Skeletal muscle tissue (tissue), 3 donors: ENCODE measurements at regions not wholly inside any gene's neighbourhood (a gene's known extent, or its start where the extent isn't known, plus 50 kb on each side); places are given as distances from the start of the nearest gene placed in this dataset.

ENCODE experiments used
- H3K27ac ChIP-seq: one replicate; pipeline ENCODE4 v1.7.0; 2013; ENCODE audit warnings: mild to moderate bottlenecking, low read depth, low read length, inconsistent platforms
- H3K27me3 ChIP-seq, 3 donors: one replicate each; pipeline ENCODE4 v1.7.0; 2013; ENCODE audit warnings: low read length in 3 of 3; ENCODE audit not compliant: control insufficient read depth in 3 of 3, insufficient read depth in 3 of 3
- H3K36me3 ChIP-seq, 3 donors: one replicate each; pipeline ENCODE4 v1.7.0; 2013; ENCODE audit warnings: low read length in 3 of 3; ENCODE audit not compliant: control insufficient read depth in 3 of 3, insufficient read depth in 3 of 3
- H3K4me1 ChIP-seq, 3 donors: one replicate each; pipeline ENCODE4 v1.7.0; 2013; ENCODE audit warnings: low read length in 3 of 3, mild to moderate bottlenecking in 3 of 3; ENCODE audit not compliant: control insufficient read depth in 3 of 3, insufficient read depth in 3 of 3
- H3K4me3 ChIP-seq, 3 donors: one replicate each; pipeline ENCODE4 v1.7.0; 2013; ENCODE audit warnings: low read length in 3 of 3
- H3K9ac ChIP-seq, 3 donors: one replicate each; pipeline ENCODE4 v1.7.0; 2013; ENCODE audit warnings: low read length in 3 of 3, mild to moderate bottlenecking in 3 of 3, moderate library complexity in 2 of 3, low read depth in 1 of 3
- H3K9me3 ChIP-seq, 3 donors: one replicate each; pipeline ENCODE4 v1.7.0; 2013; ENCODE audit warnings: low read length in 3 of 3; ENCODE audit not compliant: control insufficient read depth in 3 of 3
- donor health status: Osteomylitis.

- no peaks in the 10 kb centered on the region for H3K27me3 ChIP-seq
- no peak overlapping the region for H3K9ac ChIP-seq
- no peaks in the 10 kb centered on the region for H3K4me1 ChIP-seq
- H3K9me3 ChIP-seq, result peaks cover 0 to 5% (median 0%) of the 10 kb centered on the region in 3 donors
- H3K4me3 ChIP-seq, result no peak overlapping the region
- H3K27ac ChIP-seq, result no peak overlapping the region
- H3K36me3 ChIP-seq, result no peaks in the 10 kb centered on the region
These were observed 94.0 kb upstream of the STT3B start for GRCh38 chr3:31438742-31439141.

GRCh38 chr3:31439890-31440750 is 92.6 kb upstream of the STT3B start:
- Histone ChIP-seq H3K27me3 (no peaks in the 10 kb centered on the region), H3K4me3 (no peak overlapping the region), H3K36me3 (no peaks in the 10 kb centered on the region), H3K4me1 (no peaks in the 10 kb centered on the region), H3K9ac (no peak overlapping the region), H3K27ac (no peak overlapping the region), H3K9me3 (peaks cover 0 to 5% (median 0%) of the 10 kb centered on the region in 3 donors)

GRCh38 chr3:31440878-31441277 is 91.8 kb upstream of the STT3B start:
- Histone ChIP-seq H3K27me3 (no peaks in the 10 kb centered on the region), H3K4me3 (no peak overlapping the region), H3K4me1 (no peaks in the 10 kb centered on the region)

GRCh38 chr3:31442755-31443154 is 90.0 kb upstream of the STT3B start:
- H3K36me3 ChIP-seq, result no peaks in the 10 kb centered on the region
- no peaks in the 10 kb centered on the region for H3K4me1 ChIP-seq
- H3K27me3 ChIP-seq, result no peaks in the 10 kb centered on the region
- no peak overlapping the region for H3K9ac ChIP-seq
- H3K27ac ChIP-seq, result no peak overlapping the region
- no peaks in the 10 kb centered on the region for H3K9me3 ChIP-seq
- H3K4me3 ChIP-seq, result no peak overlapping the region

More at GRCh38 chr3:31440878-31441277, 91.8 kb upstream of the STT3B start:
- no peak overlapping the region for H3K9ac ChIP-seq
- no peak overlapping the region for H3K27ac ChIP-seq
- H3K36me3 ChIP-seq, result no peaks in the 10 kb centered on the region
- peaks cover 0 to 5% (median 0%) of the 10 kb centered on the region in 3 donors for H3K9me3 ChIP-seq

- no peaks in the 10 kb centered on the region for H3K27me3 ChIP-seq
- no peaks in the 10 kb centered on the region for H3K9me3 ChIP-seq
- no peak overlapping the region for H3K4me3 ChIP-seq
- no peaks in the 10 kb centered on the region for H3K36me3 ChIP-seq
- no peak overlapping the region for H3K9ac ChIP-seq
- no peaks in the 10 kb centered on the region for H3K4me1 ChIP-seq
- no peak overlapping the region for H3K27ac ChIP-seq
These were observed 88.2 kb upstream of the STT3B start for GRCh38 chr3:31444220-31445142.

GRCh38 chr3:31445701-31446100 is 87.0 kb upstream of the STT3B start:
- H3K27me3 ChIP-seq, result no peaks in the 10 kb centered on the region
- no peak overlapping the region for H3K4me3 ChIP-seq
- H3K9me3 ChIP-seq, result no peaks in the 10 kb centered on the region
- H3K27ac ChIP-seq, result no peak overlapping the region
- no peak overlapping the region for H3K9ac ChIP-seq
- H3K4me1 ChIP-seq, result no peaks in the 10 kb centered on the region
- H3K36me3 ChIP-seq, result no peaks in the 10 kb centered on the region

GRCh38 chr3:31448035-31448881 is 84.5 kb upstream of the STT3B start:
- H3K4me3 ChIP-seq, result no peak overlapping the region
- no peaks in the 10 kb centered on the region for H3K9me3 ChIP-seq
- no peak overlapping the region for H3K27ac ChIP-seq
- no peaks in the 10 kb centered on the region for H3K27me3 ChIP-seq
- no peaks in the 10 kb centered on the region for H3K36me3 ChIP-seq
- H3K9ac ChIP-seq, result no peak overlapping the region
- no peaks in the 10 kb centered on the region for H3K4me1 ChIP-seq

- H3K36me3 ChIP-seq, result no peaks in the 10 kb centered on the region
- H3K9ac ChIP-seq, result no peak overlapping the region
- no peaks in the 10 kb centered on the region for H3K27me3 ChIP-seq
- H3K4me1 ChIP-seq, result no peaks in the 10 kb centered on the region
- no peak overlapping the region for H3K4me3 ChIP-seq
- no peak overlapping the region for H3K27ac ChIP-seq
- H3K9me3 ChIP-seq, result no peaks in the 10 kb centered on the region
These were observed 83.9 kb upstream of the STT3B start for GRCh38 chr3:31448882-31449243.

- no peaks in the 10 kb centered on the region for H3K4me1 ChIP-seq
- no peaks in the 10 kb centered on the region for H3K27me3 ChIP-seq
- H3K9me3 ChIP-seq, result no peaks in the 10 kb centered on the region
These were observed 83.4 kb upstream of the STT3B start for GRCh38 chr3:31449318-31449717.

More at GRCh38 chr3:31449318-31449717, 83.4 kb upstream of the STT3B start:
- Histone ChIP-seq H3K9ac (no peak overlapping the region), H3K27ac (no peak overlapping the region), H3K36me3 (no peaks in the 10 kb centered on the region), H3K4me3 (no peak overlapping the region)
